ENCODE measurements at regions not wholly inside any gene's neighbourhood (a gene's known extent, or its start where the extent isn't known, plus 50 kb on each side); places are given as distances from the start of the nearest gene placed in this dataset.

GRCh38 chr14:37974421-37974820 lies 233.3 kb upstream of the SSTR1 start:
- no peak for TF ChIP-seq POLR2A (IDR thresholded peaks at IDR 0.05)
- TF ChIP-seq, protein P1, sequence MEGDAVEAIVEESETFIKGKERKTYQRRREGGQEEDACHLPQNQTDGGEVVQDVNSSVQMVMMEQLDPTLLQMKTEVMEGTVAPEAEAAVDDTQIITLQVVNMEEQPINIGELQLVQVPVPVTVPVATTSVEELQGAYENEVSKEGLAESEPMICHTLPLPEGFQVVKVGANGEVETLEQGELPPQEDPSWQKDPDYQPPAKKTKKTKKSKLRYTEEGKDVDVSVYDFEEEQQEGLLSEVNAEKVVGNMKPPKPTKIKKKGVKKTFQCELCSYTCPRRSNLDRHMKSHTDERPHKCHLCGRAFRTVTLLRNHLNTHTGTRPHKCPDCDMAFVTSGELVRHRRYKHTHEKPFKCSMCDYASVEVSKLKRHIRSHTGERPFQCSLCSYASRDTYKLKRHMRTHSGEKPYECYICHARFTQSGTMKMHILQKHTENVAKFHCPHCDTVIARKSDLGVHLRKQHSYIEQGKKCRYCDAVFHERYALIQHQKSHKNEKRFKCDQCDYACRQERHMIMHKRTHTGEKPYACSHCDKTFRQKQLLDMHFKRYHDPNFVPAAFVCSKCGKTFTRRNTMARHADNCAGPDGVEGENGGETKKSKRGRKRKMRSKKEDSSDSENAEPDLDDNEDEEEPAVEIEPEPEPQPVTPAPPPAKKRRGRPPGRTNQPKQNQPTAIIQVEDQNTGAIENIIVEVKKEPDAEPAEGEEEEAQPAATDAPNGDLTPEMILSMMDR (IDR thresholded peaks at IDR 0.05) = no peak
